ENCODE measurements at regions not wholly inside any gene's neighbourhood (a gene's known extent, or its start where the extent isn't known, plus 50 kb on each side); places are given as distances from the start of the nearest gene placed in this dataset.

GRCh38 chr6:6829872-6830685 is 241.6 kb downstream of the LY86 start:
- TF ChIP-seq, protein P1, sequence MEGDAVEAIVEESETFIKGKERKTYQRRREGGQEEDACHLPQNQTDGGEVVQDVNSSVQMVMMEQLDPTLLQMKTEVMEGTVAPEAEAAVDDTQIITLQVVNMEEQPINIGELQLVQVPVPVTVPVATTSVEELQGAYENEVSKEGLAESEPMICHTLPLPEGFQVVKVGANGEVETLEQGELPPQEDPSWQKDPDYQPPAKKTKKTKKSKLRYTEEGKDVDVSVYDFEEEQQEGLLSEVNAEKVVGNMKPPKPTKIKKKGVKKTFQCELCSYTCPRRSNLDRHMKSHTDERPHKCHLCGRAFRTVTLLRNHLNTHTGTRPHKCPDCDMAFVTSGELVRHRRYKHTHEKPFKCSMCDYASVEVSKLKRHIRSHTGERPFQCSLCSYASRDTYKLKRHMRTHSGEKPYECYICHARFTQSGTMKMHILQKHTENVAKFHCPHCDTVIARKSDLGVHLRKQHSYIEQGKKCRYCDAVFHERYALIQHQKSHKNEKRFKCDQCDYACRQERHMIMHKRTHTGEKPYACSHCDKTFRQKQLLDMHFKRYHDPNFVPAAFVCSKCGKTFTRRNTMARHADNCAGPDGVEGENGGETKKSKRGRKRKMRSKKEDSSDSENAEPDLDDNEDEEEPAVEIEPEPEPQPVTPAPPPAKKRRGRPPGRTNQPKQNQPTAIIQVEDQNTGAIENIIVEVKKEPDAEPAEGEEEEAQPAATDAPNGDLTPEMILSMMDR (IDR thresholded peaks at IDR 0.05): no peak
- no peak for TF ChIP-seq EZH2 (IDR thresholded peaks at IDR 0.05)

Measured in neural progenitor cell (in vitro differentiated cells).